ENCODE measurements at regions not wholly inside any gene's neighbourhood (a gene's known extent, or its start where the extent isn't known, plus 50 kb on each side); places are given as distances from the start of the nearest gene placed in this dataset.

DNA sequence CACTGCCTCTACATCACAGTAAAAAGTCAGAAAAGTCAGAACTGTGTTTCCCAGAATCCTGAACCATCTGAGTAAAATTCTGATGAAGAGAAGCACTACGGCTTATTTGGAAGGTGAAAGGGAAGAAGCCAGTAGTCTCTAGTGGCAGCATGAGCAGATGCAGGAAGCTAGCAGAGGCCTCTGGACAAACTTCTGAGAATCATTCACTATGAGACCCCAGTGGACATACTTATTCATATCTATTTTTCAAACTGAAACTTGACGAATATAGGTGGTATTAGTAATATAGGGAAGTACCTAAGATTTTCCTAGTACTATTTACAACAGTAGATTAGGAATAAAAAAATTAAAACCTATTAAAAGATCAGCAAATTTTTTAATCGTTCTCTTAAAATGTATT is 272.8 kb upstream of the TTC14 start:
- BruUV-seq (replicated peaks): no TSS peak
- in situ Hi-C loops (cut with MboI): no loop called here
- H3K4me3 ChIP-seq: no peak overlapping the region
- intact Hi-C loops (cut with micrococcal nuclease; ENCODE audit: unreplicated experiment): loop anchor here (2.0 kb wide), 2 partner anchors 50 to 518 kb away; no protein-coding TSS in a partner anchor
- H3K27ac ChIP-seq (ENCODE audit: control insufficient read depth, insufficient read depth): peak overlapping the region; percentile 56
- peak overlapping the region; percentile 92 for H2AFZ ChIP-seq (ENCODE audit: control insufficient read depth, low read depth, low read length)
- ATAC-seq: peak; percentile 88
- CTCF ChIA-PET: interaction anchor here (0.7 to 1.7 kb wide), 3 partner anchors 61 to 399 kb away, joined by 3 to 4 read pairs (median 3); no protein-coding TSS in a partner anchor
- H3K4me1 ChIP-seq (ENCODE audit: control insufficient read depth, insufficient read depth, low read length): peaks cover 32% of the 10 kb centered on the region
- H3K9ac ChIP-seq (ENCODE audit: control insufficient read depth, insufficient read depth, low read length): no peak overlapping the region; the same call in 1 of the 2 replicates
- WGBS (ENCODE audit: insufficient coverage, insufficient replicate concordance, low lambda C conversion rate, missing lambda C conversion rate): 3% methylated on average over 3 of the region's 3 CpGs
- peak; percentile 43 for DNase-seq (ENCODE audit: low read depth, low spot score)
- no peaks in the 10 kb centered on the region for H4K20me1 ChIP-seq (ENCODE audit: control insufficient read depth, insufficient read depth)
- no peaks in the 10 kb centered on the region for H3K36me3 ChIP-seq (ENCODE audit: control insufficient read depth in 2 of 2, insufficient read depth in 2 of 2, low read length in 1 of 2)
- H3K27me3 ChIP-seq (replicated peaks in 1 of 2; ENCODE audit: control insufficient read depth in 2 of 2, insufficient read depth in 2 of 2, low read length in 1 of 2): no peaks in the 10 kb centered on the region
- SMC1A ChIA-PET (ENCODE audit: uncharacterized antibody, unreplicated experiment): interaction anchor here (0.7 to 3.0 kb wide), 8 partner anchors 12 to 400 kb away, joined by 3 to 14 read pairs (median 4); no protein-coding TSS in a partner anchor
- FAIRE-seq: no peak
- RAD21 ChIA-PET (ENCODE audit: unreplicated experiment): interaction anchor here (0.6 to 2.5 kb wide), 7 partner anchors 12 to 405 kb away, joined by 3 to 18 read pairs (median 3); no protein-coding TSS in a partner anchor
- no peaks in the 10 kb centered on the region; the same call in 1 of the 3 replicates for H3K9me3 ChIP-seq (replicated peaks; ENCODE audit: control insufficient read depth, insufficient read depth, low read length)
- peak overlapping the region; percentile 54 for H3K4me2 ChIP-seq (ENCODE audit: control insufficient read depth, insufficient read depth)
- H3K79me2 ChIP-seq (ENCODE audit: control insufficient read depth, insufficient read depth, low read length): no peaks in the 10 kb centered on the region
- POLR2A ChIA-PET: no interaction called here
- no peak for TF ChIP-seq EGR1 (IDR thresholded peaks at IDR 0.05; ENCODE audit: borderline replicate concordance in 1 of 2, low read depth in 2 of 2, low read length in 2 of 2)
- TF ChIP-seq JUNB (IDR thresholded peaks at IDR 0.05): peak; percentile 78
- TF ChIP-seq, protein P1, sequence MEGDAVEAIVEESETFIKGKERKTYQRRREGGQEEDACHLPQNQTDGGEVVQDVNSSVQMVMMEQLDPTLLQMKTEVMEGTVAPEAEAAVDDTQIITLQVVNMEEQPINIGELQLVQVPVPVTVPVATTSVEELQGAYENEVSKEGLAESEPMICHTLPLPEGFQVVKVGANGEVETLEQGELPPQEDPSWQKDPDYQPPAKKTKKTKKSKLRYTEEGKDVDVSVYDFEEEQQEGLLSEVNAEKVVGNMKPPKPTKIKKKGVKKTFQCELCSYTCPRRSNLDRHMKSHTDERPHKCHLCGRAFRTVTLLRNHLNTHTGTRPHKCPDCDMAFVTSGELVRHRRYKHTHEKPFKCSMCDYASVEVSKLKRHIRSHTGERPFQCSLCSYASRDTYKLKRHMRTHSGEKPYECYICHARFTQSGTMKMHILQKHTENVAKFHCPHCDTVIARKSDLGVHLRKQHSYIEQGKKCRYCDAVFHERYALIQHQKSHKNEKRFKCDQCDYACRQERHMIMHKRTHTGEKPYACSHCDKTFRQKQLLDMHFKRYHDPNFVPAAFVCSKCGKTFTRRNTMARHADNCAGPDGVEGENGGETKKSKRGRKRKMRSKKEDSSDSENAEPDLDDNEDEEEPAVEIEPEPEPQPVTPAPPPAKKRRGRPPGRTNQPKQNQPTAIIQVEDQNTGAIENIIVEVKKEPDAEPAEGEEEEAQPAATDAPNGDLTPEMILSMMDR (IDR thresholded peaks at IDR 0.05 in 2 of 3, conservative IDR thresholded peaks at IDR 0.05 in 1 of 3; ENCODE audit: control insufficient read depth in 2 of 3, extremely low read depth in 1 of 3, insufficient read depth in 1 of 3, low read depth in 3 of 3, low read length in 3 of 3): peak; percentile 26 to 32 (median 29); a peak in 2 of 6 replicates
- peak in 1 of 2 experiments; percentile 42; a peak in 1 of 4 replicates for TF ChIP-seq ETV6 (conservative IDR thresholded peaks at IDR 0.05 in 1 of 2, IDR thresholded peaks at IDR 0.05 in 1 of 2; ENCODE audit: borderline replicate concordance in 1 of 2, low read depth in 1 of 2)
- TF ChIP-seq FOS (IDR thresholded peaks at IDR 0.05; ENCODE audit: borderline replicate concordance, extremely low read depth, insufficient read length): no peak
- 0 out of 4 replicates have a peak, but pooled peaks of 1 of the 2 experiments have one; percentile 21 for TF ChIP-seq IKZF2 (IDR thresholded peaks at IDR 0.05)
- peak; percentile 35 for TF ChIP-seq IKZF1 (conservative IDR thresholded peaks at IDR 0.05)
- TF ChIP-seq MEF2A (IDR thresholded peaks at IDR 0.05; ENCODE audit: insufficient read depth, low read depth, low read length): peak; percentile 74
- peak; percentile 69; the same call in 1 of the 2 replicates for TF ChIP-seq FOXM1 (IDR thresholded peaks at IDR 0.05; ENCODE audit: low read depth, low read length)
- TF ChIP-seq EED (IDR thresholded peaks at IDR 0.05; ENCODE audit: low read depth): peak; percentile 55; the same call in 1 of the 2 replicates
- TF ChIP-seq, protein P2, sequence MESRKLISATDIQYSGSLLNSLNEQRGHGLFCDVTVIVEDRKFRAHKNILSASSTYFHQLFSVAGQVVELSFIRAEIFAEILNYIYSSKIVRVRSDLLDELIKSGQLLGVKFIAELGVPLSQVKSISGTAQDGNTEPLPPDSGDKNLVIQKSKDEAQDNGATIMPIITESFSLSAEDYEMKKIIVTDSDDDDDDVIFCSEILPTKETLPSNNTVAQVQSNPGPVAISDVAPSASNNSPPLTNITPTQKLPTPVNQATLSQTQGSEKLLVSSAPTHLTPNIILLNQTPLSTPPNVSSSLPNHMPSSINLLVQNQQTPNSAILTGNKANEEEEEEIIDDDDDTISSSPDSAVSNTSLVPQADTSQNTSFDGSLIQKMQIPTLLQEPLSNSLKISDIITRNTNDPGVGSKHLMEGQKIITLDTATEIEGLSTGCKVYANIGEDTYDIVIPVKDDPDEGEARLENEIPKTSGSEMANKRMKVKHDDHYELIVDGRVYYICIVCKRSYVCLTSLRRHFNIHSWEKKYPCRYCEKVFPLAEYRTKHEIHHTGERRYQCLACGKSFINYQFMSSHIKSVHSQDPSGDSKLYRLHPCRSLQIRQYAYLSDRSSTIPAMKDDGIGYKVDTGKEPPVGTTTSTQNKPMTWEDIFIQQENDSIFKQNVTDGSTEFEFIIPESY (IDR thresholded peaks at IDR 0.05): no peak
- TF ChIP-seq NFIC (IDR thresholded peaks at IDR 0.05; ENCODE audit: low read depth, low read length): peak; percentile 80
- TF ChIP-seq, protein P3, sequence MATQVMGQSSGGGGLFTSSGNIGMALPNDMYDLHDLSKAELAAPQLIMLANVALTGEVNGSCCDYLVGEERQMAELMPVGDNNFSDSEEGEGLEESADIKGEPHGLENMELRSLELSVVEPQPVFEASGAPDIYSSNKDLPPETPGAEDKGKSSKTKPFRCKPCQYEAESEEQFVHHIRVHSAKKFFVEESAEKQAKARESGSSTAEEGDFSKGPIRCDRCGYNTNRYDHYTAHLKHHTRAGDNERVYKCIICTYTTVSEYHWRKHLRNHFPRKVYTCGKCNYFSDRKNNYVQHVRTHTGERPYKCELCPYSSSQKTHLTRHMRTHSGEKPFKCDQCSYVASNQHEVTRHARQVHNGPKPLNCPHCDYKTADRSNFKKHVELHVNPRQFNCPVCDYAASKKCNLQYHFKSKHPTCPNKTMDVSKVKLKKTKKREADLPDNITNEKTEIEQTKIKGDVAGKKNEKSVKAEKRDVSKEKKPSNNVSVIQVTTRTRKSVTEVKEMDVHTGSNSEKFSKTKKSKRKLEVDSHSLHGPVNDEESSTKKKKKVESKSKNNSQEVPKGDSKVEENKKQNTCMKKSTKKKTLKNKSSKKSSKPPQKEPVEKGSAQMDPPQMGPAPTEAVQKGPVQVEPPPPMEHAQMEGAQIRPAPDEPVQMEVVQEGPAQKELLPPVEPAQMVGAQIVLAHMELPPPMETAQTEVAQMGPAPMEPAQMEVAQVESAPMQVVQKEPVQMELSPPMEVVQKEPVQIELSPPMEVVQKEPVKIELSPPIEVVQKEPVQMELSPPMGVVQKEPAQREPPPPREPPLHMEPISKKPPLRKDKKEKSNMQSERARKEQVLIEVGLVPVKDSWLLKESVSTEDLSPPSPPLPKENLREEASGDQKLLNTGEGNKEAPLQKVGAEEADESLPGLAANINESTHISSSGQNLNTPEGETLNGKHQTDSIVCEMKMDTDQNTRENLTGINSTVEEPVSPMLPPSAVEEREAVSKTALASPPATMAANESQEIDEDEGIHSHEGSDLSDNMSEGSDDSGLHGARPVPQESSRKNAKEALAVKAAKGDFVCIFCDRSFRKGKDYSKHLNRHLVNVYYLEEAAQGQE (IDR thresholded peaks at IDR 0.05; ENCODE audit: low read depth, low read length): no peak
- no peak for TF ChIP-seq POU2F2 (IDR thresholded peaks at IDR 0.05; ENCODE audit: borderline replicate concordance, low read depth, low read length)
- TF ChIP-seq PAX5 (IDR thresholded peaks at IDR 0.05; ENCODE audit: borderline replicate concordance, low read depth, low read length): no peak
- peak; percentile 55 for TF ChIP-seq RAD21 (IDR thresholded peaks at IDR 0.05; ENCODE audit: insufficient read depth, low read depth, low read length)
- TF ChIP-seq IRF4 (IDR thresholded peaks at IDR 0.05; ENCODE audit: low read depth, low read length): 0 out of 2 replicates have a peak, but pooled peaks have one; percentile 10

Measured in GM12878 (cell line).